ENCODE measurements at regions not wholly inside any gene's neighbourhood (a gene's known extent, or its start where the extent isn't known, plus 50 kb on each side); places are given as distances from the start of the nearest gene placed in this dataset.
"Not testable (repeated sequence)": the region's sequence is repeated elsewhere in the genome, so short reads cannot be mapped to it uniquely, and the experiment has no call there.

DNA sequence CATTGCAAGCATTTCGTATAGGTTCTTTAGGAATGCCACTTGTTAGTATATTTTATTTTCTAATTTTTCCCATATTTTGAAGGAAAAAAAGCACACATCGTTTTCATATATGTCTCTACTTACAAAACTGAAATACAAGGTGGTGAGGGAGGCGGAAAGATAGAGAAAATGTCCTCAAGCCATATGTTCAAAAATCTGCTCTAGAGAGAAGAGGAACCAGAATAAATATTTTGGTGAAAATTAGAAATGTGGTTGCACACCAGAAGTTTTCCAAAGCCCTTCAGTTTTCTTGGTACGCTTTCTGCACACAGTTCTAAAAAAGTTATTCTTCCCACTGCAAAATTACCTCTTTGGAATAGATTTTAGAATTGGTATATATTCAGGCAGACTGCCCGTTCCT, 107.4 kb upstream of the RHOBTB1 start:
- Histone ChIP-seq H3K27me3 (peaks cover 3% of the 10 kb centered on the region), H3K9me3 (no peaks in the 10 kb centered on the region), H3K4me3 (no peak overlapping the region), H3K4me1 (no peaks in the 10 kb centered on the region), H3K27ac (no peak overlapping the region), H3K36me3 (no peaks in the 10 kb centered on the region)
- ATAC-seq (no peak), DNase-seq (no peak)
- intact Hi-C loops (cut with DNase I), result no loop called here
- TF ChIP-seq, protein P1, sequence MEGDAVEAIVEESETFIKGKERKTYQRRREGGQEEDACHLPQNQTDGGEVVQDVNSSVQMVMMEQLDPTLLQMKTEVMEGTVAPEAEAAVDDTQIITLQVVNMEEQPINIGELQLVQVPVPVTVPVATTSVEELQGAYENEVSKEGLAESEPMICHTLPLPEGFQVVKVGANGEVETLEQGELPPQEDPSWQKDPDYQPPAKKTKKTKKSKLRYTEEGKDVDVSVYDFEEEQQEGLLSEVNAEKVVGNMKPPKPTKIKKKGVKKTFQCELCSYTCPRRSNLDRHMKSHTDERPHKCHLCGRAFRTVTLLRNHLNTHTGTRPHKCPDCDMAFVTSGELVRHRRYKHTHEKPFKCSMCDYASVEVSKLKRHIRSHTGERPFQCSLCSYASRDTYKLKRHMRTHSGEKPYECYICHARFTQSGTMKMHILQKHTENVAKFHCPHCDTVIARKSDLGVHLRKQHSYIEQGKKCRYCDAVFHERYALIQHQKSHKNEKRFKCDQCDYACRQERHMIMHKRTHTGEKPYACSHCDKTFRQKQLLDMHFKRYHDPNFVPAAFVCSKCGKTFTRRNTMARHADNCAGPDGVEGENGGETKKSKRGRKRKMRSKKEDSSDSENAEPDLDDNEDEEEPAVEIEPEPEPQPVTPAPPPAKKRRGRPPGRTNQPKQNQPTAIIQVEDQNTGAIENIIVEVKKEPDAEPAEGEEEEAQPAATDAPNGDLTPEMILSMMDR (IDR thresholded peaks at IDR 0.05), result no peak

DNA sequence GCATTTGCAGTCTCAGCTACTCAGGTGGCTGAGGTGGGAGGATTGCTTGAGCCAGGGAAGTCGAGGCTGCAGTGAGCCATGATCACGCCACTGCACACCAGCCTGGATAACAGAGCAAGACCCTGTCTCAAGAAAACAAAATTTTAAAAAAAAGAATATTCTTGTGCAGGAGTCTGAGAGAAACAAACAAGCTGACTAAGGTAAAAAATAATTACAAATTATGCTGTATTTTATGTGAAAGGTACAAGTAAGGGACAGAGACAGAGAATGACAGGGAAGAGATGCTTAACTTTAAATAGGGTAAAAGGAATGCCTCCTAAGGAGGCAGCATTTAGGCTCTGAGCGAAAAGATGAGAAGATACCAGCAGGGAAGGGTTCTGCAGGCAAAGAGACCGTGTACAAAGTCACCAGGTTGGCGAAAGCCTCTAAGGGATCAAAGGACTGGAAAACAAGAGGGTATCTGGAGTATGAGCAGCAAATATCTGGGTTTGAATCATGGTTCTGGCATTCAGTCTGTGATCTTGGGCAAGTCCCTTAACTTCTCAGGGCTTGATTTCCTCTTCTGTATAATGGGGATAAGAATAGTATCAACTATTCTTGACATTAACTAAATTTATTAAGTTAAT, 106.2 kb upstream of the RHOBTB1 start:
- Histone ChIP-seq H3K9me3 (no peaks in the 10 kb centered on the region), H3K27ac (no peak overlapping the region), H3K36me3 (no peaks in the 10 kb centered on the region), H3K27me3 (peaks cover 3% of the 10 kb centered on the region), H3K4me3 (no peak overlapping the region), H3K4me1 (no peaks in the 10 kb centered on the region)
- DNase-seq (no peak), ATAC-seq (no peak)
- TF ChIP-seq, protein P1 (IDR thresholded peaks at IDR 0.05), result no peak
- intact Hi-C loops (cut with DNase I), result no loop called here

DNA sequence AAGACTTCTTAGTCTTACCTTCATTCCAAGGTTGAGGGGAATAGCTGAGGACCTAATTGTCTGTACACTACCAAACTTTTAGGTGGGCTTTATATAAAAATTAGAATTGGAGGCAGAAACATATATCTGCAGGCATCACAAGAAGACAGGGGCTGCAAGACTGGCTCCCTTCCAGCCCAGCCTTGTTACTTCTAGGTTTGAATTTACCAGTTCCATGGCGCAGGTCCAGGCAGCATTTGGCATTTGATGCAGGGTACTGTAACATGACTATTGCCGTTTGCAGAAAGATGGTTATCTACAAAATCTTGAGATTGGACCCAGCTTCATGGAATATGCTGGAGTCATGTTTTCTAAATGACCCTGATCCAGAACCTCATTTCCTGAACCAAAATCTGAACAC, 105.4 kb upstream of the RHOBTB1 start:
- H3K4me3 ChIP-seq, result no peak overlapping the region
- no peaks in the 10 kb centered on the region for H3K4me1 ChIP-seq
- H3K27me3 ChIP-seq, result peaks cover 3% of the 10 kb centered on the region
- TF ChIP-seq, protein P1 (IDR thresholded peaks at IDR 0.05), result no peak
- H3K36me3 ChIP-seq, result no peaks in the 10 kb centered on the region
- no peak overlapping the region for H3K27ac ChIP-seq
- DNase-seq (no peak), ATAC-seq (no peak)
- H3K9me3 ChIP-seq, result no peaks in the 10 kb centered on the region
- intact Hi-C loops (cut with DNase I), result no loop called here

DNA sequence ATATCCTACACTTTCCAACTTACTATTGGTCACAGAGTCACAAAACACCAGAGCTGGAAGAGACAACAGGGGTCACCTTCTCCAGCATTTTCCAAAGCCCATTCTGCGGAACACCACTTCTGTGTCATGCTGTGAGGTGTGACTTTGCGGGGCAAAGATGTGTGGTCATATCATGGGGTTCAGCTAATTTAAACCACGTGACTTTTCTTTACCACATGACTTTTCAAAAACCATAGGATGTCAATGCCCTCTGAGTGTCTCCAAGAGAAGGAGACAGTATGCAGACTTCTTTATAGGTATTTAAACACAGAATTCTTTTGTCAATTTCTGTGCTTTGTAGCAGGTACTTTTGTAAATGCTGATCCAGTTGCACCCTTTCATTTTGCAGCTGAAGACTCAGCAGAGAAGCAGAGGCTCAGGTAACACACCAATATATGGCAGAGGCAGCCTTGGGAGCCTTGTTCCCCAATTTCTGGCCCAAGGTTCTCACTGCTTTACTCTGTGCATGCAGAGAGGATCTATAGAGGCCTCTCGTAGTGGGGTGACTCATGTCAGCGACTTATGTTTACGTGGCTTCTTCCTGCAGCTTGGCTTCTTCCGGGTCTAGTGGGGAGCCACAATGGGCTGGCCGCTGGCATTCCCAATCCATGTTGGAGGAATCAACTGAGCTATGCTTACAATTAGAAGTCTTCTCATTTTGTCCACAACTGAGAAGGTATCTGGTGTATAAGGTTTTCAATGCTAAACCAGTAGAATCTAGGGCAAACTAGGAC, 104.0 kb upstream of the RHOBTB1 start:
- Histone ChIP-seq H3K4me1 (no peaks in the 10 kb centered on the region), H3K27me3 (peaks cover 3% of the 10 kb centered on the region), H3K36me3 (no peaks in the 10 kb centered on the region), H3K9me3 (no peaks in the 10 kb centered on the region), H3K27ac (no peak overlapping the region), H3K4me3 (no peak overlapping the region)
- intact Hi-C loops (cut with DNase I), result no loop called here
- TF ChIP-seq, protein P1 (IDR thresholded peaks at IDR 0.05), result no peak
- ATAC-seq (no peak), DNase-seq (no peak)

DNA sequence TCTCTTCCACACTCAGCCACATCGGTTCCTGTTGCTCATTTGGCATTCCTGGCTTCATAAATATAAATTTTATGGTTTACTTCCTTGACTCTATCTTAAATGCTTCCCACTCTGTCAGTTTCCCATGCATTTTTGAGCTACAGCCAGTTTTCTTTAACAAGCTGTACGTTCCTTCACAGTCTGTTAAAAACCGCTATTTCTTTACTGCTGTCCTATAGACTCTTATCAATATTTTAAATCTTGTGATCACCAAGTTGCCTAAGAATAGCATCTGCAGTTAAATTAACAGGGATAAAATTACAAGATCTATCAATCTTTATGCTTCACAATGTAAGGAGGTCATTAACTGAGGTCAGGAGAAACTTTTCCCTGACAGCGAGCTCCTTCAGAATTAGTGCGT, 103.1 kb upstream of the RHOBTB1 start:
- intact Hi-C loops (cut with DNase I), result no loop called here
- H3K27ac ChIP-seq, result no peak overlapping the region
- no peaks in the 10 kb centered on the region for H3K9me3 ChIP-seq
- no peak overlapping the region for H3K4me3 ChIP-seq
- H3K4me1 ChIP-seq, result no peaks in the 10 kb centered on the region
- DNase-seq (no peak), ATAC-seq (no peak)
- H3K36me3 ChIP-seq, result no peaks in the 10 kb centered on the region
- TF ChIP-seq, protein P1 (IDR thresholded peaks at IDR 0.05), result no peak
- H3K27me3 ChIP-seq, result peaks cover 3% of the 10 kb centered on the region

DNA sequence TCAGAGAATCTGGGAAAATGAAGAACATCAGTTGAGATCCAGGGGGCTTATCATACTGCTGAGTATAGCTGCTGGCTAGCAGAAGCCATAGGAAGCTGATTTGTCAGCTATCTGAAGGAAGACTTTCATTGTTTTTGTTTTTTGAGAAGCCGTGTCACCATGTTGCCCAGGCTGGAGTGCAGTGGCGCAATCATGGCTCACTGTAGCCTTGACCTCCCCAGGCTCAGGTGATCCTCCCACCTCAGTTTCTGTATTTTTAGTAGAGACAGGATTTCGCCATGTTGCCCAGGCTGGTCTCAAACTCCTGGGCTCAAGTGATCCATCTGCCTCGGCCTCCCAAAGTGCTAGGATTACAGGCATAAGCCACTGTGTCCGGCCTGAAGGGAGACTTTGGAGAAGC, 101.5 kb upstream of the RHOBTB1 start:
- not testable (repeated sequence) for ATAC-seq

More for the DNA sequence above, 101.5 kb upstream of the RHOBTB1 start:
- H3K9me3 ChIP-seq; H3K27me3 ChIP-seq; intact Hi-C loops (cut with DNase I); H3K27ac ChIP-seq; H3K4me1 ChIP-seq; DNase-seq; H3K36me3 ChIP-seq; H3K4me3 ChIP-seq: not testable (repeated sequence)

Data from upper lobe of right lung (tissue), 1 donor.